ENCODE measurements at regions not wholly inside any gene's neighbourhood (a gene's known extent, or its start where the extent isn't known, plus 50 kb on each side); places are given as distances from the start of the nearest gene placed in this dataset.

- TF ChIP-seq EP300 (IDR thresholded peaks at IDR 0.05) (no peak), POLR2A (IDR thresholded peaks at IDR 0.05) (no peak), POLR2AphosphoS5 (IDR thresholded peaks at IDR 0.05) (no peak), CTCF (IDR thresholded peaks at IDR 0.05) (no peak)
- WGBS, 2 donors (ENCODE audit: low coverage in 1 of 2) = 93 to 100% methylated on average over 1 of the region's 1 CpG
These were observed 964.8 kb upstream of the SLIT2 start for GRCh38 chr4:19286924-19287323.

GRCh38 chr4:19285146-19285545, 966.6 kb upstream of the SLIT2 start:
- Histone ChIP-seq H3K36me3 (no peaks in the 10 kb centered on the region), H3K4me3 (no peak overlapping the region), H3K9me3 (peaks cover 0 to 15% (median 0%) of the 10 kb centered on the region in 3 donors), H3K4me1 (no peaks in the 10 kb centered on the region), H3K27me3 (no peaks in the 10 kb centered on the region), H3K27ac (no peak overlapping the region)
- TF ChIP-seq EP300 (IDR thresholded peaks at IDR 0.05) (no peak), POLR2A (IDR thresholded peaks at IDR 0.05) (no peak)
- 74 to 76% methylated on average over 3 of the region's 3 CpGs for WGBS, 2 donors (ENCODE audit: low coverage in 1 of 2)
- ATAC-seq = no peak

More at GRCh38 chr4:19286924-19287323, 964.8 kb upstream of the SLIT2 start:
- Histone ChIP-seq H3K36me3 (no peaks in the 10 kb centered on the region), H3K27ac (no peak overlapping the region), H3K9me3 (peaks cover 0 to 19% (median 0%) of the 10 kb centered on the region in 3 donors), H3K4me3 (no peak overlapping the region), H3K27me3 (no peaks in the 10 kb centered on the region), H3K4me1 (no peaks in the 10 kb centered on the region)
- no peak for ATAC-seq

- Histone ChIP-seq H3K36me3 (no peaks in the 10 kb centered on the region), H3K27ac (no peak overlapping the region), H3K27me3 (no peaks in the 10 kb centered on the region), H3K9me3 (peaks cover 0 to 15% (median 0%) of the 10 kb centered on the region in 3 donors), H3K4me3 (no peak overlapping the region), H3K4me1 (no peaks in the 10 kb centered on the region)
- no peak for ATAC-seq
- 100% methylated on average over 1 of the region's 1 CpG for WGBS, 2 donors (ENCODE audit: low coverage in 1 of 2)
- TF ChIP-seq POLR2AphosphoS5 (IDR thresholded peaks at IDR 0.05) (no peak), POLR2A (IDR thresholded peaks at IDR 0.05) (no peak), EP300 (IDR thresholded peaks at IDR 0.05) (no peak), CTCF (IDR thresholded peaks at IDR 0.05) (no peak)
These were observed 973.0 kb upstream of the SLIT2 start for GRCh38 chr4:19278665-19279064.

GRCh38 chr4:19266566-19266965, 985.1 kb upstream of the SLIT2 start:
- TF ChIP-seq POLR2A (IDR thresholded peaks at IDR 0.05) (no peak), POLR2AphosphoS5 (IDR thresholded peaks at IDR 0.05) (no peak), EP300 (IDR thresholded peaks at IDR 0.05) (no peak), CTCF (IDR thresholded peaks at IDR 0.05) (no peak)
- no peak for ATAC-seq
- Histone ChIP-seq H3K4me1 (peaks cover 0 to 4% (median 0%) of the 10 kb centered on the region in 3 donors), H3K36me3 (no peaks in the 10 kb centered on the region), H3K4me3 (no peak overlapping the region), H3K27ac (no peak overlapping the region), H3K9me3 (no peaks in the 10 kb centered on the region), H3K27me3 (no peaks in the 10 kb centered on the region)
- WGBS, 2 donors (ENCODE audit: low coverage in 1 of 2) = 63% methylated on average over 2 of the region's 2 CpGs; no CpG with 5 or more reads in 1 of the 2 donors

GRCh38 chr4:19262467-19262866, 989.2 kb upstream of the SLIT2 start:
- H3K4me3 ChIP-seq = no peak overlapping the region
- no peaks in the 10 kb centered on the region for H3K36me3 ChIP-seq
- no peaks in the 10 kb centered on the region for H3K9me3 ChIP-seq
- ATAC-seq = no peak
- no peak overlapping the region for H3K27ac ChIP-seq
- H3K27me3 ChIP-seq = no peaks in the 10 kb centered on the region
- TF ChIP-seq POLR2A (IDR thresholded peaks at IDR 0.05) (no peak), EP300 (IDR thresholded peaks at IDR 0.05) (no peak), CTCF (IDR thresholded peaks at IDR 0.05) (no peak), POLR2AphosphoS5 (IDR thresholded peaks at IDR 0.05) (no peak)
- WGBS, 2 donors (ENCODE audit: low coverage in 1 of 2) = 21 to 42% methylated on average over 2 of the region's 2 CpGs
- peaks cover 0 to 8% (median 0%) of the 10 kb centered on the region in 3 donors for H3K4me1 ChIP-seq
